ENCODE measurements at regions not wholly inside any gene's neighbourhood (a gene's known extent, or its start where the extent isn't known, plus 50 kb on each side); places are given as distances from the start of the nearest gene placed in this dataset.
A peak's percentile ranks its signal among the peaks of the same experiment; 100 is the strongest.

DNA sequence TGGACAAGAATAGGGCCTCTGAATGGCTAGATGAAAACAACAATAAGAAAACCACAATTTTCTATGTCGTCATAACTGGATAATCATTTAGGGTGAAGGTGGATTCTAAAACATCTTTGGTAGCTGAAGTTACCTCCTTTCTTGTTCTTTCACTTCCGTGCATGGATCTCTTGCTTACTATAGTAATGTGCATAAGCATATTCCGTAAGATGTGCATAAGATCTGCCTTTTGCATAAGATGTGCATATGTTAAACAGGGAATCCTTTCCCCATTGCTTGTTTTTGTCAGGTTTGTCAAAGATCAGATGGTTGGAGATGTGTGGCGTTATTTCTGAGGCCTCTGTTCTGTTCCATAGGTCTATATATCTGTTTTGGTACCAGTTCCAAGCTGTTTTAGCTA, 353.6 kb downstream of the MTX2 start:
- DNase-seq = no peak

DNA sequence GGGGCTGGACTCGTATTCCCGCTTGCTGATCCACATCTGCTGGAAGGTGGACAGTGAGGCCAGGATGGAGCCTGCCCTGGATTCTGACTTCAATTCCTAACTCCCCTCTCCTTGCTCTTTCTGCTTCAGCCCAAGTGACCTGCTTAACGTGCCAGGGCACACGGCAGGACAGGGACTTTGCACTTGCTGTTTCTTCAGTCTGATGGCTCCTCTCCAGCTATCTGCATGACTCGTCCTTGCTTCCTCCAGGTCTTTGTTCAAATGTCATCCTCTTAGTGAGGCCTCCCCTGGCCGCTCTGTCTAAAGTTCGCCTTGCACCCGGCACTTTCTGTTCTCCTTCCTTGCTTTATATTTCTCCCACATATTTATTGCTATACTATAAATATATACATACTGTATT, 357.6 kb downstream of the MTX2 start:
- no peak for DNase-seq

DNA sequence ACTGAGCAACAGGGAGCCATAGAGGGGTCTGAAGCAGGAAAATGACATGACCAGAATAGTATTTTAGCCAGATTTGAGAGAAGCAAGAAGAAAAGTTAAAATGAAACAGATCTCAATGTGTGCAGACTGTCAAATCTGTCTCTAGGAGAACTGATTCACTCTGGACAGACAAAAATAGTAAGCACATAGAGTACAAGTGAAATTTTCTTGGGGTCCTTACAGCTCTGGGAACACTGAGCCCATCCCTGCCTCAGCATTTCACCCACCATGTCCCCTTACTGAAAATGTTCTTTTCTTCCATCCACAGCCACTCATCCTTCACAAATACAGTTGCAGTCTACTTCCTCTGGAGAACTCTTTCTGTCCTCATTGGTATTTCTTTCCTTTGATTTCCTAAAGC, 359.2 kb downstream of the MTX2 start:
- DNase-seq = no peak

DNA sequence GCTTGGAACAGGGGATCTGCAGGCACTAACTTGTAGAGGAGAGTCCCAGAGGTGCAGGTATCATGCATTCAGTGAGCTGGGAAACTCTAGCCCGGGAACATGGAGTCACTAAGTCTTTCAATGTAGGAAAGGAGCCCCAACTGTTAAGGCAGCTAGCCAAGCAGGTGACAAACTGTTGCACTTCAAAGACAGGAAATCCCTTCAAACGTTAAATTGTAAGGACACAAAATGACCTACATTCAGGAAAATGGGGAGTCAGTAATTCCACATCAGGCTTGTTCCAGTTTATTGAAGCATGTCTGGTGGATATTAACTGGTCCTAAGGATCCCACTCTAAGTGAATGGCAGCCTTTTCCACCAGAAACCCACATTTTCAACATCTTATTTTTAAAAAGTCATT, 364.5 kb downstream of the MTX2 start:
- DNase-seq = no peak

DNA sequence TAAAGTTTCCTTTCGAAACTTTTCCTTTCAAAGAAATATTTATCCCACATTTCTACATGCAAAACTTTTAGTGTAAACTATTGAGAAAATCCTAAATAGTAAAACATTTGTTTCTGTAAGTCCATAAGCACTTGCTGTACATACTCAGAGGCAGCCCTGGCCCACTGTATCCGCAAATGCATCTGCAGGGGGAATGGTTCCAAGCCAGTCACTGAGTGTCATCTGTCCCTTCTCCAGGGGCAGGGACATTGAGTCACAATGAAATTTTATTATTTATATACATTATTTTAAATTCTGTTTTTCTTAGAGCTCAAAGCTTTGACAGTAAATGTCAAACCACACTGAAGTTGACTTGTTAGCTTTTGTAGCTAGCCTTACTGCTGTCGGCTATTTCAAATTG, 367.2 kb downstream of the MTX2 start:
- DNase-seq = no peak

DNA sequence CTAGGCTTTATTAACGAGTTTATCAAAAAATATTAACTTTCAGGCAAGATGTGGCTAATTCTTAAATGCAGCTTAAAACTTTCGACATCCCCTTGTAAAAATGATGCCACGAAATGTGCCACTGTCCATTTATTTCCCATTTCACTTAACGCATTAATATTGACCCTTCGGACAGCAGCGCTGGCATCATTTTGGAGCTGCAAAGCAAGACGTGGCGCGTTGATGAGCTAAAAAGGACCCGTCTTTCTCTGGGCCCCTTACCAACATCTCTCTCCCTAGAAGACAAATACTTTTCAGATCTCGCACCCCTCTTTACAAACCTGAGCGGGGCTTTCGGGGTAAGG, 367.9 kb downstream of the MTX2 start:
- no peak for DNase-seq

DNA sequence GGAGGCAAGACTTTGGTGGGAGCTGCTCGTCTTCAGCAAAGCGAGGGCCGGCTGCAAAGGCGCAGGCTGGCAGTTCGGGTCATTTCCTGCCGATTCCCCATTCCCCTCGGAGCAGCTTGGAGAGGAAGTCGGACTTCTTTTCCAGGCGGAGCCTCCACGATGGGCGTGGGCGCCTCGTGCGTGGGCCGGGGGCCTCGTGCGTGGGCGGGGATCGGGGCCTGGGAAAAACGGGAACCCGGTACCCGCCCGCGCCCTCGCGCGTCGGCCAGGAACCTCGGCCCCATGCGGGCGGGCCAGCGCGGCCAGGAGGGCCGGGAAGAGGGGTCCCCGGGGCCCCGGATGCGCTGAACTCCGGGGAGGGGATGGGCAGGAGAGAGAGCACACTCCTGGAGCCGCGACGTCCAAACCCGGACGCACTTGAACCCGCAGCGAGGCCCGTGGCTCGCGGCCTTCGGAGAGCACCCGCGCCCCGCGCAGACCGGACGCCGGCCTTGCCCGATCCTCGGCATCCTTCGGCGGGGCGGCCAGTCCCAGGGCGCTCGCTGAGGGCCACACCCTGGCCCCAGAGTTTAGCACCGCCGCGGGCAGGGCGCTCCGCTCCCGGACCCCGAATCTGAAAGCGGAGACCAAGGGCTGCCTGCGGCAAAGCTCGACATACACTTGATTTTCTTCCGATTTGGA, 368.4 kb downstream of the MTX2 start:
- DNase-seq = no peak

DNA sequence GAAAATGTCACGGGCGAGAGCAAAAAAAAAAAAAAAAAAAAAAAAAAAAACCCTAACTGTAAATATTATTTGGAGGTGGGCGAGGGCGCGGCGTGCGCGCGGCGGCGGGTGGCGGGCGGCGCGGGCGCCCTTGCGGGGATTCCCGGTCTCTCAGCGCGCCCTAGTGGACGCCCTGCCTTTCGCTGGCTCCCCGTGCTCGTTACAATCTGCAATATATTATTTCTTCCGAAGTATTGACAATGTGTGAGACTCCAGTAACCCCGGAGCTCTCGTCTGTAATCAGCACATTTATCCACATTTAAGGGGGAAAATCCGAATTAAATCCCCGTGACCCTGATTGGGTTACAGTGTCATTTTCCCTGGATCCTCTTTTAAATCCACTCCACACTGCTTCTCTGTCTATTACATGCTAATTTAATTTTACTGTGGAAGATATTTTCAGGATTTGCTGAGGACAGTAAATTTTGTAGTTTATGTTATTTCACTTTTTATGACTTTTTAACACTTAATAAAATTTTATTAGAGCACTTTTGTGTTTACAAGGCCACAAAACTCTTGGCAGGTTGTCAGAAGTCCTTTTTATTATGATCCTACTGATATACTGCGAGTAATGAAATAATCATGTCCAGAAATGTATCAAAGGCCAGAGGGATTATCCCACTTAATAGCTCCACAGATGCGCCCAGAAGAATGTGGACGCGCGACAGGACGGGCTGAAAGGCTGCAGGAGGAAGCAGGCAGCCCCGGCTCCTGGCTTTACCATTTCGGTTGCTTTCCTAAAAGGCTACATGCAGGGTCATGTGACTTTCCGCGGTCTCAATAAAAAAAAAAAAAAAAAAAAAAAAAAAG, 369.1 kb downstream of the MTX2 start:
- DNase-seq = peak in 1 of 2 experiments; percentile 61

DNA sequence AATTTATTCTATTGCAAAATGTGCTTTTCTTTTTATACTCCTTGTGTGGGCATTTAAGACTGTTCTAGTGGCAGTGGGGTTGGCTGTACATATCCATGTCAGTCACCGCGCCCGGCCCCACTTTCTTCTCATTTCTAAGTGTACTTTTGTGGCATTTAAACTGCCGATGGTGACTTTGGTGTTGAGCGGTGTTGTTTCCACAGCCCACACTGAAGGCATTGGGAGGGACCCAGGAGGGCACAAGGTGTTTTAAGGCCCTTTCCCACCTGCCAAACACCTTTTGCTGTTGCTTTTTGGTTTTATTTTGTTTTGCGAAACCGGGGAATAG, 369.7 kb downstream of the MTX2 start:
- no peak for DNase-seq

DNA sequence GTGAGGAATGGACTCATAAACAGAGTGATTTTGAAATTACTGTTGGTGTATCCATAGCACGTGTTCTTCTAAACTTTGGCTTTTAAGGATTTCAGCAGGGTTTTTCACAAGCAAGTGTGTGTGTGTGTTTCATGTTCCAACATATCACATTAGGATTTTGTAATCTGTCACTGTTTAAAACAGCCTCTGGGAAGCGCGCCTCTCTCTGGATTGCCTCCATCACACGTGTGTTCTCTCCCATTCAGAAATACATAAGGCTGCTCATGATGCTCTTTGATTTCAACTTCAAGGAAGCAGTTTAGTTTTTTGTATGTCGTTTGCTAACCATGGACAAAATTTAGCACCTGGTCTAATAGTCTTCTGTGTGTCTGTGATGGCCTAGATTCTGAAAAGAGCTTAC, 370.4 kb downstream of the MTX2 start:
- DNase-seq = no peak

DNA sequence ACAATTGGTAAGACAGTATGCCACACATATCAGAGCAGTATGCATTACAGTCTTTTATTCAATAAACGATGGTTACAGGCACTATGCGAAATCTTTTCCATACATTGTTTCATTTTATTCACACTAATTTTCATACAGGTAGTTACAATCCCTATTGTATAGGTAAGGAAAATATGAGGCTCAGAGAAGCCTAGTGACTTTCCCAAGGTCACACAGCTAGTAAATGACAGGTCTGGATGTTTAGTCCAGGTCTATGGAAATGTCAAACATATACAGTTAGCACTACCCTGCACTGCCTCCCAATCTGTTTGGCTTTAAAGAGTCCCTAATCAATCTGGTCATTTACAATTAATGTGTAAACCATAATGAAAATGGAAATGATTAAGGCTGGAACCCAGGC, 372.2 kb downstream of the MTX2 start:
- DNase-seq = no peak

DNA sequence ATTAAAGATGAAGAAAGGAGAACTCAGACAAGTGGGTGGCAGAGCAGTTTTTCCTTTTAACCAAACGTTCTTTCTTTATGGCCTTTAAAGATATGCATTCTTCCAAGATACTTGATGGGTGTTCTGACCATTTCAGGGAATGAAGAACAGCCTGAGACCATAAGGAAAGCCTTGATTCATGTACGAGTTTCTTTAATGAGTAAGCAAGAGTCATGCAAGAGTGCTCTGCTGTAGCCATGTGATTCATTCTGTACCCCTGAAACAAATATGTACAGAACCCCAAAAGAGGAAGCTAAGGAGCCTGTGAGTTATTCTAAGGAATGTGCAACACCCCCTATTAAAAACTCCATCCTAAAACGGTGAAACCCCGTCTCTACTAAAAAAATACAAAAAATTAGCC, 372.8 kb downstream of the MTX2 start:
- no peak for DNase-seq

DNA sequence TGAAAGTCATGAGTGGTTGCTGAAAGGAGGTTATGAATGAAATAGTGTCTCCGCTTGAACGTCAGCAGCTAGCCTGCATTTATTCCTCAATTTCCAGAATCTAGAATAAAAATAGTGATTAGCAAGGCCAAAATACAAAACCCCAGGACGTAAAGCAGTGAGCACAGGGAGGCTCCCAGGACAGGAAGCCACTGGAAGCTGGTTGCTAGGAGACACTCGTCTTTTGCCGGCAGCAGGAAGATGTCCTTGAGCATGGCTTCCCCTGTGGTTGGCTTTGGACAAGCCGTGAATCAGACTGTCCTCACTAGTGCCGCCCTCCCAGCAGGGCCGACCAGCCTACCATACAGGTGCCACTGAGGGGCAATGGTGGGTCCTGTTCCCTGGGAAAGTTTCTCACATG, 374.4 kb downstream of the MTX2 start:
- DNase-seq = no peak

DNA sequence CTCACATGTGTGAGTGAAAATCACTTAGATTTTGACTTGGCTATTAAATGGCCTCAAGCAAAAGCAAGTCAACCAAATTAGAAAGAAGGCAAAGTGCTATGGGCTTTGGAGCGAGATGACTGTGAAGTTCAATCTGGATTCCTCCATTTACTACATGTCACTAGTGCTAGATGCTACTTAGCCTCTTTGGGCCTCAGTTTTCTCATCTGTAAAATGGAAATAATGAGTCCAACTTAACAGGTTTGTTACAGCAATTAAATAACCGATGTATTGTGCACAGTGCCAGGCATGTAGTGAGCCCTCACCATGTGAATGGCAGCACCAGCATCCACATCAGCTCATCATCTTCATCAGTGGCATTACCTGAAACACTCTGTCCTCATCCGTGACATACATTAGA, 376.3 kb downstream of the MTX2 start:
- DNase-seq = no peak

DNA sequence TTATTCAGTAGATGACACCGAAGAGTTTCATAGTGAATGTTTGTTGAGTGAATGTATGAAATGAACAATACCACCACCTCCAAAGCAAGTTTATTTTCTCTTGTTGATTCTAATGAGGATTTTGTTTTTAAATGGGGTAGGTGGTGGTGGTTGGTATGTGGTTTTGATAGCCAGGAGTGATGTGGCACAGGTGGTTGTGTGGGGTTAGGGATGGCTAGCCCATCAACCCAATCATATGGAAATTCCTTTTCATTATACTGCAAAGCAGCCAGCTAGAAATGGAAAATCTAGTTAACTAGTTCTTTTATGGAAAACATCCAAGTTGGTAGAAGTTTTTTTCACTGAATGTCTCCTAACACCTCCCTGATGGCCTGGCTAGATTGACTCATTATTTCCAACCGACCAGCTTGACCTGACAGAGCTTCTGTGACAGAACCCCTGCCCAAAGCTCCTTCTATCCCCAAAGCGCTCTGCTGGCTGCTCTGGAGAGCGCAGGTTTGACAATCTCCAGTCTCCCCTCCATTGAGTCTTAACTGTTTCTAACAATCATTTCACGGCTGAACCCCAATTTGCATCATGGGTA, 376.9 kb downstream of the MTX2 start:
- DNase-seq = no peak

DNA sequence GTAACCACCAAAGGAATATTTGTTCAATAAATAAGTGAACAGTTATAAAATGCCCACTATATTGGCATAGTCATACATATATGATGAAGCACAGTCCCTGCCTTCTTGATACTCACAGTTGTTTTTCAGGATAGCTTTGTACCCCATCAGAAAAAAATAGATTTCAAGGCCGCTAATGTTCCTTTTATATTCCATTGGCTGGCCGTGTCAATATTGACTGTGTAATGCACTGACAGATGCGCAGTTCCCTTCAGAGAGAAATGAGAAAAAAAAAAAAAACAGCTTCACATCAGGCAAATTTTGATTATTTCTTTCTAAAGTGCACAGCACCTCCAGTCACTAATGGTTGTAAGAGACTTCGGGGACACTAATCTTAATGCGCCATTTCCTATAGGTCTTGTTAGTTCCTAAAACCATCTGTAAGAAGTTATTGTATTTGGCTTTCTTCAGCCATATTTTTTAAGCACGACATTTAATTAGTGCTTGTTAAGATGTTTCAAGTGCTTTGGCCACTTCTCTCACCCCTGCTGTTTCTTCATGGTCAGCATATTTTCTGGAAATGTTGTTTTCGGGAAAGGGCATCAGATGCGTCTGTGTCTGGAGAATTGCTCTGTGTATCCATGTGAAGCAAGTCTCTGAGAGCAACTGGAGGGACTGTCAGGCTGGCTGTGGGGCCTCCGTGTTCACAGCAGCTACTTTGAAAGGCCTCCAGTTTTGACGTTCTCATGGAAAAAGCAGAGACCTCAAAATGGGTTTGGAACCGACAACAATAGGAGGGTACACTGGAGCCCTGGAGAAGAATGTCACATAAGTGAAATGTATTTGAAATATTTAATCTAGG, 378.3 kb downstream of the MTX2 start:
- no peak for DNase-seq

DNA sequence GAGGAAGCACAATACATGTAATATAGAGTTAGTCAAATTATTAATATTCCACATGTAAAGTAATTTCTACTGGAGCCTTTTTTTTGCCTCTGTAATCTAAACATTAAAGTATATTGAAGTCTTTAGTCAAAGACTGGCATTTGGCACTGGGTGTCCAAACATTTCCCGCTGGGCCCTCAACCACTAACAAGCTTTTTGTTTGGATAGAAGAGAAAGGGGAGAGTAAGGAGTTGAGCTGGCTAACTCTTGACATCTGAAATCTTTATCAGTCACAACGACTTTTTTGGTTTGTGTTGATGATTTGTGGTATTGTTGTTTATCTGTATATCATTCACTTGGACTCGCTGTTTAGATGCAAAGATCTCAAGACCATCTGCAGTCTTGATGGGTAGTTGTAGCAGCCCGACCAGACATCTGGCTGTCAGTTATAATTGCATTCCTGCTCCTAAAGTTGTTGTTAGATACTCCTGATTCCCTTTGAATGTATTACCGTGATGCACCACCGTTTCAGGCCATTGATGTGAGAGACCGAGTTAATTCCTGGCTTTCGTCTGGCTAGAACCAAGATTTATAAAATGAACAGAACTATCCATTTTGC, 379.6 kb downstream of the MTX2 start:
- DNase-seq = no peak

DNA sequence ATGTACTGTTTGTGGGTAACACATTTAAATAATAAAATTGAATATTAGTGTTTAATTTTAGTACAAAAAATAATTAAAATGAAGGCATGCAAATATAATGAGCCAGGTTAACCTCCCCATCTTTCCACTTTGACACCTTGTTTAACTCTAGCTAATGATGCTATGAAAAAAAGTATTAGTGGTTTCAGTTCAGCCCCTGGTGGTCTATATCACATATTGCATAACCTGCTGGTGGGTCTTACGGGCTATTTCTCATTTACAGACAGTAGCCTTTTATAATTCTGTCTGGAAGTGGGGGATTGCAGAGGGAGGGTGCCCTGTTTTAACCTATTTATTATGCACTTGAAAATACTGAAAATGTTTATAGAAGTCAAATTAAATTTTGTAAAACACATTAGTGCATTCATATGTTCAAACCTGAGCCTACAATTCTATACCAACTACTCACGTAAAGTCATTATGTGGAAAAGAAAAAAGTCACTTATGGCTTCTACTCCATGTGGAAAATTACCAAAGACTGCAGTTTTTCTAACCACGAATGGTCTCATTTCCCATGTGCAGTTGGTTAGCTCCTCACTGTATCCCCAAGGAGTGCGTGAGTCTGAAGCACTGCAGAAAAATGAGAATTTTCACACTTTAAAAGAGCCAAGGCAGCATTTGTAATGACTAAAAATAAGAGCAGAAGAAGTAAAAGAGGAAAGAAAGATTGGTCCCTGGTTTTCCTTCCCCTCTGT, 381.0 kb downstream of the MTX2 start:
- DNase-seq = no peak

DNA sequence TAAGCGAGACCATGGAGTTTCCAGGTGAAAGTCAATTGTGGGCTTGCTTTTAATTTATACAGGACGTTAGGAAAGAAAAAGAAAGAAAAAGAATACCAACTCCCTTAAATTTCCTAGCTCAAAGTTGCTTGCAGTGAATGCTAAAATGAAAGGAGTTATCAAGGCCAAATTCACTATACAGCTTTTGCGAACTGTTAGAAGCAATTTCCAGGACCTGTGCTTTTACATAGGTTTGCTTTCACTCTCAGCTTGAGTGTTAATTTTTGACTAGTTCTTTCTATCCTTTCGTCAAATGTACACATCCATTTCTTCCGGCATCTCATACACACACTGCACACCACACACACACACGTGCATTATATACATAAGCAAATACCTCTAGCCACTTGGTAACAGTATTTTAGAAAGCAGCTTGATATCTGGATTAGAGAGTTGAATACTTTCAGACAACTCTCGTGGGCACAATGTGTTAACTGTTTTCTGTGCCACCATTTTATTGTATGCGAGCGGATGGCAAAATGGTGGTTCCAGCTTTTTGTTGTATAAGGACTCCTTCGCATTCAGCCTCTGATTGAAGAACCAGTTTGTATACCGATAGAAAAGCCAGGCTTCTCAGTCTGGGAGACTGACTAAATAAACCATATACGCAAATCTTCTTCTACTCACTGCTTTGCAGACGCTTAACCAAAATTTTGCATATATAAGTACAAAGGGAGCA, 381.8 kb downstream of the MTX2 start:
- DNase-seq = no peak

DNA sequence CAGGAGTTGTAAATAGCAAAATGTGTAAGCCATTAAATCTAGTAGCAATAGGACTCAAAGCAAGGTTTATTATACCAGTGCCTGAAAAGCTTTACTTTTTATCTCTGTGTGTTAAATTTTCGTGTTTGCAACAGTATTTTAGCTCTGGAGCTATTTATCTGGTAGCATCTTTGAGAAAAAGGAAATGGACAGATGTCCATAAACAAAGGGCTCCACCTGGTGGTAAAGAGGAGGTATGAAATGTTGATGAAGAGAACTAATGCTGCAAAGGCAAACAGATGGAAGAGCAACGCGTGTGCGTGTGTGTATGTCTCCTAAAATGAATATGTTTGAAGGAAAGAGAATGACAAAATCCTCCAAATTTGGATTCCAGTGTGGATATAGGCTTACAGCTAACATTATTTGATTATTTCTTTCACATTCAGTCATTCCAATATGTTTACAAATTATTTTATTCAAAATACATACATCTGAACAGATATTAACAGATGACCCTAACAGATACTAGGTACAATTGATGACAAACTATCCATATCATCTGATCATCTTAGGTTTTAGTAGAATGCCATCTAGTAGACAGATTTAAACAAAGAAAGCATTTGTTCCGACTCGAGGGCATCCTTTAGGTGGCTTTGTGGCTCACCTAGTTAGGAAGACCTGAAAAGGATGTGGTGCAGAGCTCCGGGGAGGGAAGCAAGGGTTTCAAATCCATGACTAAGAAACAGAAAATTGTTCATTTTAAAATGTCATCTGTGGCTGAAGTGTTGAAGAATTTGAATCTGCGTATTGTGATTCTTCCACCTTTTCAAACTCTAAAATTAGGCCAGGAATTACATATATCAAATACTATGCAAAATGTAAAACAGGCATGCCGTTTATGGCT, 383.3 kb downstream of the MTX2 start:
- DNase-seq = peak; percentile 17 to 78
